Spleen (tissue), 11 donors: ENCODE measurements at regions not wholly inside any gene's neighbourhood (a gene's known extent, or its start where the extent isn't known, plus 50 kb on each side); places are given as distances from the start of the nearest gene placed in this dataset.

Experiments used
- DNase-seq: peaks from one replicate; pipeline ENCODE4 v3.0.0-alpha.2; 2020
- H3K27ac ChIP-seq, 8 donors: fragments of 200-600 bp; sonication (generic) in 7 of 8; 1 replicate in 4 of 8; 2 replicates in 4 of 8; pipeline versions ENCODE4 v1.5.0 to v1.8.0; 2016 to 2021; ENCODE audit warnings: inconsistent platforms in 4 of 8, mild to moderate bottlenecking in 4 of 8, moderate library complexity in 1 of 8
- H3K27me3 ChIP-seq, 7 donors: fragments of 200-600 bp; sonication (generic) in 6 of 7; replicated peaks in 1 of 7; 1 replicate in 4 of 7; 2 replicates in 3 of 7; pipeline versions ENCODE4 v1.5.0 to v1.8.0; 2016 to 2021; ENCODE audit warnings: inconsistent platforms in 3 of 7, mild to moderate bottlenecking in 1 of 7
- H3K36me3 ChIP-seq, 6 donors: fragments of 200-600 bp; sonication (generic) in 5 of 6; 1 replicate in 4 of 6; 2 replicates in 2 of 6; pipeline versions ENCODE4 v1.5.0 to v1.8.0; 2016 to 2021; ENCODE audit warnings: inconsistent platforms in 2 of 6
- H3K4me1 ChIP-seq, 6 donors: fragments of 200-600 bp; sonication (generic) in 5 of 6; 1 replicate in 3 of 6; 2 replicates in 3 of 6; pipeline versions ENCODE4 v1.5.0 to v1.8.0; 2016 to 2021; ENCODE audit warnings: inconsistent platforms in 3 of 6
- H3K4me3 ChIP-seq, 8 donors: fragments of 200-600 bp; sonication (generic) in 7 of 8; 1 replicate in 4 of 8; 2 replicates in 4 of 8; pipeline versions ENCODE4 v1.5.0 to v1.8.0; 2016 to 2021; ENCODE audit warnings: inconsistent platforms in 4 of 8, mild to moderate bottlenecking in 4 of 8, moderate library complexity in 2 of 8
- H3K9me3 ChIP-seq, 8 donors: fragments of 200-600 bp; sonication (generic) in 7 of 8; 1 replicate in 4 of 8; 2 replicates in 4 of 8; pipeline versions ENCODE4 v1.5.0 to v1.8.0; 2016 to 2021; ENCODE audit warnings: inconsistent platforms in 4 of 8
- POLR2A ChIP-seq, 3 donors: fragments of 450-650 bp; IDR thresholded peaks; one replicate each; pipeline ENCODE4 v1.5.1; 2017; ENCODE audit warnings: antibody characterized with exemption in 3 of 3, mild to moderate bottlenecking in 1 of 3
- POLR2AphosphoS5 ChIP-seq, 3 donors: sonication (generic); formaldehyde crosslinking; IDR thresholded peaks; one replicate each; pipeline ENCODE4 v1.5.1; 2017; ENCODE audit warnings: antibody characterized with exemption in 3 of 3
- WGBS, 5 donors: extraction: QIAGEN DNeasy Blood & Tissue Kit in 3 of 5; methylation state at CpG; one replicate each; pipeline versions ENCODE4 v1.1.5 to v1.1.7; 2013 to 2018; 5-methylcytosine and 5-hydroxymethylcytosine counted together
- intact Hi-C: fragments of 100-400 bp; cut with DNase I; formaldehyde crosslinking; loops from one replicate; pipeline ENCODE4 v1.15.0; 2023; ENCODE audit warnings: low total_unique reads
- TF ChIP-seq, protein P1 (sequence below), 11 experiments: fragments of 200-600 bp in 7 of 11; fragments of 450-650 bp in 4 of 11; sonication (generic) in 4 of 11; IDR thresholded peaks in 8 of 11; conservative IDR thresholded peaks in 3 of 11; 1 replicate in 7 of 11; 2 replicates in 4 of 11; pipeline versions ENCODE4 v1.4.0 to v1.8.0; 2016 to 2021; ENCODE audit warnings: antibody characterized with exemption in 11 of 11, inconsistent platforms in 4 of 11, mild to moderate bottlenecking in 1 of 11
- donor health status: healthy with polysubstance abuse.
- donor health status: DM: no; HTN: no; CAD: no; lungs with moderate emphysema.
- donor health status: DM: no; HTN: no; CAD: no.
- donor health status: Bipolar disorder and iron deficiency.
- donor health status: healthy.
- donor health status: DM: no; HTN: no; CAD: no.
- donor health status: DM: yes; HTN: yes; CAD: no.

- Histone ChIP-seq H3K27me3 (peaks cover 0 to 15% (median 0%) of the 10 kb centered on the region in 7 donors), H3K36me3 (no peaks in the 10 kb centered on the region), H3K27ac (no peak overlapping the region), H3K4me1 (no peaks in the 10 kb centered on the region), H3K9me3 (peaks cover 0 to 11% (median 2%) of the 10 kb centered on the region in 8 donors), H3K4me3 (no peak overlapping the region)
- no peak for DNase-seq
- TF ChIP-seq POLR2A (IDR thresholded peaks at IDR 0.05) (no peak), POLR2AphosphoS5 (IDR thresholded peaks at IDR 0.05) (no peak)
- TF ChIP-seq, protein P1, sequence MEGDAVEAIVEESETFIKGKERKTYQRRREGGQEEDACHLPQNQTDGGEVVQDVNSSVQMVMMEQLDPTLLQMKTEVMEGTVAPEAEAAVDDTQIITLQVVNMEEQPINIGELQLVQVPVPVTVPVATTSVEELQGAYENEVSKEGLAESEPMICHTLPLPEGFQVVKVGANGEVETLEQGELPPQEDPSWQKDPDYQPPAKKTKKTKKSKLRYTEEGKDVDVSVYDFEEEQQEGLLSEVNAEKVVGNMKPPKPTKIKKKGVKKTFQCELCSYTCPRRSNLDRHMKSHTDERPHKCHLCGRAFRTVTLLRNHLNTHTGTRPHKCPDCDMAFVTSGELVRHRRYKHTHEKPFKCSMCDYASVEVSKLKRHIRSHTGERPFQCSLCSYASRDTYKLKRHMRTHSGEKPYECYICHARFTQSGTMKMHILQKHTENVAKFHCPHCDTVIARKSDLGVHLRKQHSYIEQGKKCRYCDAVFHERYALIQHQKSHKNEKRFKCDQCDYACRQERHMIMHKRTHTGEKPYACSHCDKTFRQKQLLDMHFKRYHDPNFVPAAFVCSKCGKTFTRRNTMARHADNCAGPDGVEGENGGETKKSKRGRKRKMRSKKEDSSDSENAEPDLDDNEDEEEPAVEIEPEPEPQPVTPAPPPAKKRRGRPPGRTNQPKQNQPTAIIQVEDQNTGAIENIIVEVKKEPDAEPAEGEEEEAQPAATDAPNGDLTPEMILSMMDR (IDR thresholded peaks at IDR 0.05 in 8 of 11, conservative IDR thresholded peaks at IDR 0.05 in 3 of 11), result no peak
- 62 to 75% (median 71%) methylated on average over 15 of the region's 15 CpGs for WGBS, 5 donors
- intact Hi-C loops, result no loop called here
These were observed 329.7 kb downstream of the CTTN start for GRCh38 chr11:70727899-70728620.

DNA sequence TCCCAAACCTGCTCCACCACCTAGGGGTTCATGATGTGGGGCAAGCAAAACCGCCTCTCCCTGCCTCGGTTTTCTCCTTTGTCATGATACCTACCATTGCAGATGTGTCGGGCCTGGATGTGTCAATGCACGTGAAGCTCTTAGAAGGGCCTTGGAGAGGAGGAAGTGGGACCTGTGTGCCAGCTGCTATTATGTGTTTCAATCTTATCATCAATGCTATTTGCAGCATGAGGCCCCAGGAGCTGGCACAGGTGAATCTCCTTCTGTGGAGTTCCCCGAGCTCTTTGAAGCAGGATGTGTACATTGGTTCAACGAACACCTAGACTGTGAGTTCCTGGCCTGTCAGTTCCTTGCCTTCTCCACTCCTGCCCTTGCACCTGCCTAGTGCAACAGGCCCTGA is 331.6 kb downstream of the CTTN start:
- 70 to 83% (median 72%) methylated on average over 6 of the region's 6 CpGs for WGBS, 5 donors
- H3K9me3 ChIP-seq, result peaks cover 0 to 11% (median 2%) of the 10 kb centered on the region in 8 donors
- peaks cover 0 to 14% (median 0%) of the 10 kb centered on the region in 7 donors for H3K27me3 ChIP-seq
- TF ChIP-seq, protein P1 (IDR thresholded peaks at IDR 0.05 in 8 of 11, conservative IDR thresholded peaks at IDR 0.05 in 3 of 11), result no peak
- TF ChIP-seq POLR2AphosphoS5 (IDR thresholded peaks at IDR 0.05) (no peak), POLR2A (IDR thresholded peaks at IDR 0.05) (no peak)
- H3K27ac ChIP-seq, result no peak overlapping the region
- no peak overlapping the region for H3K4me3 ChIP-seq
- DNase-seq, result peak; percentile 29
- intact Hi-C loops, result no loop called here
- H3K36me3 ChIP-seq, result no peaks in the 10 kb centered on the region
- no peaks in the 10 kb centered on the region for H3K4me1 ChIP-seq

- WGBS, 5 donors, result 88 to 93% (median 91%) methylated on average over 6 of the region's 6 CpGs
- H3K27me3 ChIP-seq, result peaks cover 0 to 13% (median 0%) of the 10 kb centered on the region in 7 donors
- no peaks in the 10 kb centered on the region for H3K36me3 ChIP-seq
- intact Hi-C loops, result no loop called here
- no peak overlapping the region for H3K4me3 ChIP-seq
- no peak for TF ChIP-seq POLR2A (IDR thresholded peaks at IDR 0.05)
- TF ChIP-seq POLR2AphosphoS5 (IDR thresholded peaks at IDR 0.05), result no peak
- TF ChIP-seq, protein P1 (IDR thresholded peaks at IDR 0.05 in 8 of 11, conservative IDR thresholded peaks at IDR 0.05 in 3 of 11), result no peak
- H3K9me3 ChIP-seq, result peaks cover 0 to 11% (median 2%) of the 10 kb centered on the region in 8 donors
- peak; percentile 28 for DNase-seq
- H3K4me1 ChIP-seq, result no peaks in the 10 kb centered on the region
- no peak overlapping the region for H3K27ac ChIP-seq
These were observed 332.1 kb downstream of the CTTN start for GRCh38 chr11:70730411-70730810.

DNA sequence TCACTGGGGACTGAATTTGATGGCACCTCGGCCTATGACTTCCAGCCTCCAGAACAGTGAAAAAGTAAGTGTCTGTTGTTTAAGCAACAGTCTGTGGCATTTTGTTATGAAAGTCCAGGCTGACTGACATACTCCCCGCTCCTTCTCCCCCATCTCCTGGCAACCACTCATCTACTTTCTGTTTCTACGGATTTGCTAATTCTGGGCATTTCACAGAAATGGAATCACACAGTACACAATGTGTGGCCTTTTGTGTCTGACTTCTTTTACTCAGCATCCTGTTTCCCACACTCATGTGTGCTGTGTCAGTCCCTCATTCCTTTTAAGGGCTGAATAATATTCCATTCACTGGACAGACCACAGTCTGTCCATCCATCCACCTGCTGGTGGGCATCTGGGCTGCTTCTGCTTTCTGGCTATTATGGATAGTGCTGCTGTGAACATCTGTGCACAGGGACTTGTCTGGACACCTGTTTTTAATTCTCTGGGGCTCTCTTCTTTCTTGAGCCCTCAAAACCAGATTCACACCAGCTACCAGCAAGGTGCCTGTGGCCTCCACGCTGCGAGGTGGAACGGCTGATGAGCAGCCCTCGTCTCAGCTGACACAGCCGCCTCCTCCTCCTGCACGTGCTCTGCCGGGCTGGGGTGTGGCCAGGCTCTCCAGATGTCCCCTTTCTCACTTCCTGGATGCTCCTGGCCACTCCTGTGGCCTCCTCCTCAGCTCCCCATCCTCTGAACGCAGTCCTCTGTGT is 333.1 kb downstream of the CTTN start:
- DNase-seq, result no peak
- intact Hi-C loops, result no loop called here

More for the DNA sequence above, 333.1 kb downstream of the CTTN start:
- Histone ChIP-seq H3K36me3 (no peaks in the 10 kb centered on the region), H3K27ac (no peak overlapping the region), H3K4me1 (no peaks in the 10 kb centered on the region), H3K4me3 (no peak overlapping the region), H3K27me3 (peaks cover 0 to 13% (median 0%) of the 10 kb centered on the region in 7 donors), H3K9me3 (peaks cover 0 to 11% (median 2%) of the 10 kb centered on the region in 8 donors)
- TF ChIP-seq, protein P1 (IDR thresholded peaks at IDR 0.05 in 8 of 11, conservative IDR thresholded peaks at IDR 0.05 in 3 of 11), result no peak
- TF ChIP-seq POLR2A (IDR thresholded peaks at IDR 0.05) (no peak), POLR2AphosphoS5 (IDR thresholded peaks at IDR 0.05) (no peak)
- WGBS, 5 donors, result 72 to 89% (median 77%) methylated on average over 11 of the region's 11 CpGs
